ENCODE measurements at regions not wholly inside any gene's neighbourhood (a gene's known extent, or its start where the extent isn't known, plus 50 kb on each side); places are given as distances from the start of the nearest gene placed in this dataset.

- no peaks in the 10 kb centered on the region for H3K4me1 ChIP-seq (ENCODE audit: insufficient read depth, low read length)
- no peak overlapping the region for H3K4me3 ChIP-seq (ENCODE audit: insufficient read depth, low read length)
- no peaks in the 10 kb centered on the region for H3K27me3 ChIP-seq (ENCODE audit: insufficient read depth, low read length)
- no peak overlapping the region for H3K4me2 ChIP-seq (ENCODE audit: insufficient read depth, low read length)
- TF ChIP-seq CTCF (IDR thresholded peaks at IDR 0.05; ENCODE audit: extremely low read depth, low read depth, low read length) = no peak
- H2AFZ ChIP-seq (ENCODE audit: low read length) = no peak overlapping the region
- H3K36me3 ChIP-seq (ENCODE audit: insufficient read depth, low read length) = no peaks in the 10 kb centered on the region
- H3K27ac ChIP-seq (ENCODE audit: low read depth, low read length) = no peak overlapping the region
- no peaks in the 10 kb centered on the region for H3K79me2 ChIP-seq (ENCODE audit: insufficient read depth, low read length)
- no peaks in the 10 kb centered on the region for H4K20me1 ChIP-seq (ENCODE audit: insufficient read depth, low read length)
- H3K9me3 ChIP-seq (ENCODE audit: low read depth, low read length) = no peaks in the 10 kb centered on the region
- no peak for DNase-seq (ENCODE audit: insufficient read length, low spot score, missing footprints)
These were observed 1278.0 kb downstream of the OTOL1 start for GRCh38 chr3:162774613-162775100.

DNA sequence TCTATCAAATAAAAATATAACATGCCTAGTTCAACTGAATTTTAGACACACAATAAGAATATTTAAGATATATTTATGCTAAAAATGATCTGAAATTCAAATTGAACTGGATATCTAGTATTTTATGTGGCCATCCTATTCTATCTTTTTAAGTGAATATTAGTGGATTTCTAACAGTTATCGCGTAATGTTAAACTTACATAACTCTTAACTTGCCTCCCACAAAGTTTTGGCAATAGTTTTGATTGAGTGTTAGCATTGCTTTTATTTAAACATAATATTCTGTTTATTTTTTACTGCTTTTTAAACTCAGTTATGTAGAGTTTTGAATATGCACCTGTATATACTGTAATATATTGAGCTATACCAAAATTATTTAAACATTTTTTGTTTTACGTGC lies 1279.5 kb downstream of the OTOL1 start:
- no peak for TF ChIP-seq CTCF (IDR thresholded peaks at IDR 0.05; ENCODE audit: extremely low read depth, low read depth, low read length)
- Histone ChIP-seq H3K4me3 (ENCODE audit: insufficient read depth, low read length) (no peak overlapping the region), H3K36me3 (ENCODE audit: insufficient read depth, low read length) (no peaks in the 10 kb centered on the region)

GRCh38 chr3:162777118-162777517 lies 1280.5 kb downstream of the OTOL1 start:
- H3K36me3 ChIP-seq (ENCODE audit: insufficient read depth, low read length) = no peaks in the 10 kb centered on the region
- H3K27ac ChIP-seq (ENCODE audit: low read depth, low read length) = no peak overlapping the region
- no peak overlapping the region for H3K4me3 ChIP-seq (ENCODE audit: insufficient read depth, low read length)
- H3K4me1 ChIP-seq (ENCODE audit: insufficient read depth, low read length) = no peaks in the 10 kb centered on the region
- DNase-seq (ENCODE audit: insufficient read length, low spot score, missing footprints) = no peak
- H3K79me2 ChIP-seq (ENCODE audit: insufficient read depth, low read length) = no peaks in the 10 kb centered on the region
- no peaks in the 10 kb centered on the region for H3K27me3 ChIP-seq (ENCODE audit: insufficient read depth, low read length)
- H2AFZ ChIP-seq (ENCODE audit: low read length) = no peak overlapping the region
- TF ChIP-seq CTCF (IDR thresholded peaks at IDR 0.05; ENCODE audit: extremely low read depth, low read depth, low read length) = peak; percentile 17
- H4K20me1 ChIP-seq (ENCODE audit: insufficient read depth, low read length) = no peaks in the 10 kb centered on the region
- H3K4me2 ChIP-seq (ENCODE audit: insufficient read depth, low read length) = no peak overlapping the region
- H3K9me3 ChIP-seq (ENCODE audit: low read depth, low read length) = no peaks in the 10 kb centered on the region

More for the DNA sequence above, 1279.5 kb downstream of the OTOL1 start:
- no peaks in the 10 kb centered on the region for H3K4me1 ChIP-seq (ENCODE audit: insufficient read depth, low read length)
- no peak for DNase-seq (ENCODE audit: insufficient read length, low spot score, missing footprints)
- H3K79me2 ChIP-seq (ENCODE audit: insufficient read depth, low read length) = no peaks in the 10 kb centered on the region
- no peak overlapping the region for H2AFZ ChIP-seq (ENCODE audit: low read length)
- no peak overlapping the region for H3K27ac ChIP-seq (ENCODE audit: low read depth, low read length)
- H3K9me3 ChIP-seq (ENCODE audit: low read depth, low read length) = no peaks in the 10 kb centered on the region
- no peaks in the 10 kb centered on the region for H4K20me1 ChIP-seq (ENCODE audit: insufficient read depth, low read length)
- H3K27me3 ChIP-seq (ENCODE audit: insufficient read depth, low read length) = no peaks in the 10 kb centered on the region
- H3K4me2 ChIP-seq (ENCODE audit: insufficient read depth, low read length) = no peak overlapping the region

DNA sequence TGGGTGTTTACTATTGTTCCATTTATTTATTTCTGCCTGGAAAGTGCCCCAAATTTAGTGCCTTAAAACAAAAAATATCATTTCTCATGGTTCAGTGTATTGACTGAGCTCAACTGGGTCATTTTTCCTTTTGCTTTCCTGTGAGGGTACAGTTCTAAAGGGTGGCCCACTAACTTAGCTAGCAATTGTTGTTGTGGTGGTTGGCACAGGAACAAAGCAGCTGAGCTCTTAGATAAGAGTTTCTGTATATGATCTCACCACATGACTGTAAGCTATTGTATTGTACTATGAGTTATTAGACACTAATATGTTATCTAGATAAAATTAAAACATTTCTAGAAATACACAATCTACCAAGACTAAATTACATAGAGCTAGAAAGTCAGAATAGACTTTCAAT lies 1283.7 kb downstream of the OTOL1 start:
- H3K27ac ChIP-seq (ENCODE audit: low read depth, low read length) = no peak overlapping the region
- no peaks in the 10 kb centered on the region for H4K20me1 ChIP-seq (ENCODE audit: insufficient read depth, low read length)
- TF ChIP-seq CTCF (IDR thresholded peaks at IDR 0.05; ENCODE audit: extremely low read depth, low read depth, low read length) = no peak
- H3K79me2 ChIP-seq (ENCODE audit: insufficient read depth, low read length) = no peaks in the 10 kb centered on the region
- H3K4me2 ChIP-seq (ENCODE audit: insufficient read depth, low read length) = no peak overlapping the region
- H3K4me3 ChIP-seq (ENCODE audit: insufficient read depth, low read length) = no peak overlapping the region
- H3K36me3 ChIP-seq (ENCODE audit: insufficient read depth, low read length) = no peaks in the 10 kb centered on the region
- H3K27me3 ChIP-seq (ENCODE audit: insufficient read depth, low read length) = no peaks in the 10 kb centered on the region
- H3K9me3 ChIP-seq (ENCODE audit: low read depth, low read length) = no peaks in the 10 kb centered on the region
- H3K4me1 ChIP-seq (ENCODE audit: insufficient read depth, low read length) = no peaks in the 10 kb centered on the region
- H2AFZ ChIP-seq (ENCODE audit: low read length) = no peak overlapping the region
- DNase-seq (ENCODE audit: insufficient read length, low spot score, missing footprints) = no peak

All from osteoblast (primary cell).